HG02852 (cell line): ENCODE measurements at regions not wholly inside any gene's neighbourhood (a gene's known extent, or its start where the extent isn't known, plus 50 kb on each side); places are given as distances from the start of the nearest gene placed in this dataset.

Experiments
- ATAC-seq: cut with Tn5 transposase; IDR thresholded peaks from one replicate; pipeline ENCODE4 v1.9.1; 2021; ENCODE audit warnings: mild to moderate bottlenecking, moderate library complexity; ENCODE audit not compliant: unreplicated experiment

DNA sequence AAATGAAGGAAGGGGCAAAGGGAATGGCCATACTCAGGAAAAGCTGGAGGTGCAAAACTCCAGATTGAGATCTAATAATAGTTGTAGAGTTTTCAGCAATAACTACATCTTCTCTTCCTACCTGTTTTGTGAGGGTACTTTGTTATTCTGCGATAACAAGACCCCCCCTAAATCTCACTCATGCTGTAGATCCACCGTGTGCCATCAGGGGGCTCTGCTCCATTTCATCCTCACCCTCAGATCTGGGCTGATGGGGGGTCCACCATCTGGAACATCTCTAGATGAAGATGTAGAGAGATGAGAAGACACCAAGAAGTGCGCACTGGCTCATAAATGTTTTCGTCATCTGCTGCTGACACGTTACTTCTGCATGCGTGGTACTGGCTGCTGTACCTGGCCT is 135.9 kb upstream of the KIRREL3 start:
- no peak for ATAC-seq

DNA sequence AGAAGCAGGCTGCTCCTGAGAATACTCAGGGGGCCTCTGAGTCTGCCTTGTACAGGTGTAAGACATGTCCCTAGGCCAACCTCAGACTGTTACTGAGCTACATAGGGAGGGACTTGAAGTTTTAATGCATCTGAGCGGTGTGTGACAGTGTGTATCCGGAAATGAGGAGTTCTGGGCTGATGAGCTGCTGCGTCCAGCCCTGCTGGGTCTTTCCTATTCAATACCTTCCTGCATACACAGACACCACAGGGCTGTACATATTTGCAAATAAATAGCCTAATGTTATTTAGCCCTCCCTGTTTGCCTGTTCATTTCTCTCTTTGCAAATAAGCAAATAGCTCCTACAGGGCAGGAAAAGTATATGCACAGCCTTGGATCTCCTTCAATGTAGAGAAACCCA is 134.7 kb upstream of the KIRREL3 start:
- ATAC-seq = no peak

GRCh38 chr11:127133061-127133460 is 132.5 kb upstream of the KIRREL3 start:
- ATAC-seq = no peak

- ATAC-seq = no peak
Observed at GRCh38 chr11:127130321-127130720, 129.8 kb upstream of the KIRREL3 start.

DNA sequence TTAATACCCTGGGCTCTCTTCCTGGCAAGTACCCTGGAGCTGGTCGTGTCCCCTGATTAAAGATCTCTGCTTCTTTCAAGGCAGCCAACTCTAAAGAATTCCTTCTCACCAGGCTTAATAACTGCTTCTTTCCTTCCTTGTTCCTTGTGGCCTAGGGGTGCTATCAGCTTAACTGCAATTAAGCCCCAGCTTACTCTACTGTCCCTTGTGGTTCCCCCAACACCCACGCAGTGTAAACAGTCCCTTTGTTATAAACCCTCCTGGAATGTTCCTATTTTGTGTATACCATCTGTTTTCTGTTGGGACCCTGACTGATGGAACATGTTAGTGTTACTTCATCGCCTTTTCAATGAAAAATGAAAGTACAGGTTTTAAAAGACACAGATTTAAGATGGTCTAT is 126.4 kb upstream of the KIRREL3 start:
- ATAC-seq = no peak

- no peak for ATAC-seq
Observed at GRCh38 chr11:127119356-127119755, 118.8 kb upstream of the KIRREL3 start.

DNA sequence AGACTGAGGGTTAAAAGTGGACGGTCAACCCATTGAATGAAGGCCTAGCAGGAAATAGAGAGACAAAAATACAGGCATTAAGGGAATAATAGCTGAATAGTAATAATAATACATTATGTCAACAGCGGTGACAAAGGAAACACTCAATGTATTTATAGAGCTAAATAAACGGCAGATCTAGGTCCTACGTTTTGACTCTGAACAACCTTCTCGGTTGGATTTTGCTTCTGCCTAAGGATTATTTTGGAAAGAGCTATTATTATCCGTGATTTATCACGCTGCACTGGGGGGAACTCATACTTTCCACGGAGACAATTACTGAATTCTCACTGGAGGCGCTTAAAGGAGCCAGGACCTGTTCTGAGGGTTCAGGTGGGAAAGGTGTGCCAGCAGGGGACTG is 118.2 kb upstream of the KIRREL3 start:
- ATAC-seq = no peak

DNA sequence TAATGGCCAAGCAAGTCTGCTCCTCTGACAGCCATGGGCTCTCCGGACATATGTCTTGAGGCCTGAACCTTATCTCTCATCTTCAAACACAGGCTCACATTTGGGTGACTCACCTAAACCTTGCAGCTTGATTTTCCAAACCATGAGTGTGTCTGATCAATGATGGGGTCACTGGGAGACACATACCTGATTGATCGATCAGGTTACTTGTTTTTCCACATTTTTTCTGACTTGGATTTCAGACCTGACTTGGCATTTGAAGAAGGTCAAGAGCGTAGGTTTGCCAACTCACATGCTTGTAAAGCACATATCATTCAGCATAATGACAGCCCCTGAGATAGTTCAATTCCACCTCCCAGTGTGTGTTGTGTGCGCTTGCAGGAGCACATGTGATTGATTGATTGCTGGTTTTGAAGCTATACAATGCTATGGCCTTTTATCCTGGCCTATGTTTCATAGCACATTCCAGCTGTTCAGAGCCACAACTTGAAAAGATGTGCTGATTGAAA is 116.7 kb upstream of the KIRREL3 start:
- no peak for ATAC-seq

- ATAC-seq = no peak
Observed at GRCh38 chr11:127115844-127116243, 115.3 kb upstream of the KIRREL3 start.

DNA sequence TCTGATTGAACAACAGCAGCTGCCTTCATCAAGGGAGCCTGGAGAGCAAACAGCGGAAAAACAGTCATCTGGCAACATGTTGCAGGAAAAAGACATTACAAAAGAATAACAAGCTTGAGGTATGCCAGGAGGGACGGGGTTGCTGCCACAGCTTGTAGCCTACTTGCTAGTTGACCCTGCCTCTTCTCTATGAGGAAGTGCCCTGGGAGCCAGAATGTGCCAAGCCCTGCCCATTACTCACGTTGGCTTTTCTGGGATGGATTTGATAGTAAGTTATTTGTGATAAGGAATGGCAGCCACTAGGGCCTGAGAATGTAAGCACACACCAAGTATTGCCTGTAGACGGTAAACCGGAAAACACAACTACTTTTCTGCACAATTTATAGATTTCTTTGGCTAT is 113.5 kb upstream of the KIRREL3 start:
- ATAC-seq = no peak

DNA sequence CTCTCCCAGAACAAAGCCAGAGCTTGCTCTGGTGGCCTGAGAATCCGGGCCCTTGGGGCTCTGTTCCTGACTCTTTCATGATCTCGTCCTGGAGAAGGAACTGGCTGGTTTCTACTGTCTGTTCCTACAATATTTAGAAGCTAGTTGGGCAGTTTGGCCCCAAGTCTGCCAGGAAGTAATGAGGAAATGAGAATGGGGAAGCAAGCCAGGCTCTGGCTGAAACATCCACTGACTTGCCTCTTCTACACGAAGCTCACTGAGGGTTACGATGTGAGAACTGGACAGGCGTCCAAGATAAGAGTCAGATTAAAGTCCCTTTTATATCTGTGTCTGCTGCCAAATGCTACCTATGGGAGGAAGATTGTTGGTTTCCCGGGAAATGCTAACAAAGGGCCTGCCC is 110.0 kb upstream of the KIRREL3 start:
- ATAC-seq = no peak

GRCh38 chr11:127109796-127110480 is 109.4 kb upstream of the KIRREL3 start:
- no peak for ATAC-seq

GRCh38 chr11:127108838-127109237 is 108.3 kb upstream of the KIRREL3 start:
- ATAC-seq = no peak

GRCh38 chr11:127106938-127107337 is 106.4 kb upstream of the KIRREL3 start:
- no peak for ATAC-seq

DNA sequence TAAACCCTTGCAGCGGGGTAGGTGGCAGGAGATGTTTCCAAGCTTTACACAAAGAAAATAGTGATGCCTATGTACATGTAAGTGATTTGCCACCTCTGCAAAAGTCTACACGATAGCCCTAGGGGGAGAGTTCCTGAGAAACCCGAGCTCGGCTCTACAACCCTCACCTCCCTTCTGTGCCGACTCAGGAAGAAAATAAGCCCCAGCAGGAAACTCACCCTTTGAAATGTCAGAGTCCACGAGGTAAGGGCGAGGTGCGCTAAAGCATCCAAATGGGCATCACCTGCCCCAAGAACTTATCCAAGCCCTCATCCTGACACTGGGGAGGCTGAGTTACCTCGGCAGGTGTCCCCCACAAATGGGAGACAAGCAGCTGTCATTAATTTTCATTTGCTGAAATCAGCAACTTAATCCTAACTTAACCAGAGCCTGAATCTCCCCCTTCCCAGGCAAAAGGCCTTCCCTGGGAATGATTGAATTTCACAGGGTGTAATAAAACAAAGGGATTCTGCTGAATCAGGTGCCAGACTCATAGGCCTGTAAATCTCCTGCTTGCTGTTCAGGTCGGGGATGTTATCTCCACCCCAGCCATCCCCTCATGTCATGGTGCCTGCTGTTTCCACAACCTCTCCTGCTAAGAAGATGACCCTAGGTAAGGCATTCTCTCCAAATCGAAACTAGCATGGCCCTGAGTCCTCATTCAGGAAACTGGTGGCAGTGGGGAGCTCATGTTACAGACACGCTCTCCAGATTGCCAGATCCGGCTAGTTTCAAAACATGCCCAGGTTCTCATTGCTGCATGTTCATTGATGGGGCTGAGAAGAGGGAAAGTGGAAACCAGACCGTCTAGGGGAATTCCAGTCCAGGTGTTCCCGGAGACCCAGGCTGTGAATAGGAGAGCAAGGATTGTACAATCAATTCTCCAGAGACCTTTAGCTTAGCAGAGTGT is 105.3 kb upstream of the KIRREL3 start:
- ATAC-seq = no peak

- ATAC-seq = no peak
Observed at GRCh38 chr11:127103586-127104388, 103.2 kb upstream of the KIRREL3 start.

DNA sequence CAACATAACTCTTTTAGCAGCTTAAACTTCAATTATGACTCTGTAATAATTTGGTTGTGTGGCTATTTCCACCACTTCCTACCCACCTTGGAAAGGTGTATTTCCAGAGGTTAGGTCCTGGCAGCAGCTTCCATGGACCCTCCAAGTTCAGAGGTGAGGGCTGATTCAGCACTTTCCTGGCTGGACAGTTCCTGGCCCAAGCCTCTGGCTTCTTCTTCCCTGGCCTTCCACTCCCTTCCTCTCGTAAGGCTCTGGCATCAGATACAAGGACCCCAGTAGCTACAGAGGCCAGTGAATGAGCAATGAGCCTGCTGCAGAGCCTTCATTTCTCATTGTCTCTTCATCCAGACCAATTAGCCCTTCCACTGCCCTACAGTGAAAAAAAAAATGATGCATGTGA is 98.1 kb upstream of the KIRREL3 start:
- no peak for ATAC-seq

DNA sequence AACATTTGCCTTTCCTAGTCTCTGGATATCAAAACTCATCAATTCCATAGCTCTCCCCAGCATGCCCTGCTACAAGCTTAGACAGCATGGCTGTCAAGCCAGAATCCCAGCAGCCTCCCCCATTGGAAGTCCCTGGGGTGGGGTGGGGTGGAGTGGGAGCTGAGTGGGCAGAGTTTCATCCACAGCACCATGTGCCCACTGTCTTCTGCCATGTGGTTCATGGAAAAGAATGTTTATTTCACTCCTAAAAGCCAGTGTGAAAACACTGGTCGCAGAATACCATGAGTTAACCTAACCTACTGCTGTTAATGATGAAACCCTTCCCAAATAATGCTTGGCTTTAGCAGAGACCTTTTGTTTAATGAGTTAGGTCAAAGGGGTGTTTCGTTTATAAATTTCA is 80.2 kb upstream of the KIRREL3 start:
- no peak for ATAC-seq

GRCh38 chr11:127075758-127076157 is 75.2 kb upstream of the KIRREL3 start:
- no peak for ATAC-seq

- peak; percentile 97 for ATAC-seq
Observed at GRCh38 chr11:127074151-127074761, 73.7 kb upstream of the KIRREL3 start.

- ATAC-seq = no peak
Observed at GRCh38 chr11:127073621-127074020, 73.1 kb upstream of the KIRREL3 start.
